ENCODE measurements at regions not wholly inside any gene's neighbourhood (a gene's known extent, or its start where the extent isn't known, plus 50 kb on each side); places are given as distances from the start of the nearest gene placed in this dataset.
A peak's percentile ranks its signal among the peaks of the same experiment; 100 is the strongest.
"Not testable (repeated sequence)": the region's sequence is repeated elsewhere in the genome, so short reads cannot be mapped to it uniquely, and the experiment has no call there.

GRCh38 chr1:9438431-9439073 lies 100.7 kb upstream of the SLC25A33 start:
- Mint-ChIP-seq H3K27ac (no peak overlapping the region), H3K9me3 (no peaks in the 10 kb centered on the region), H3K36me3 (no peaks in the 10 kb centered on the region)
- DNase-seq (ENCODE audit: low spot score in 2 of 2) (no peak), ATAC-seq (no peak)

GRCh38 chr1:9439074-9439761 lies 100.0 kb upstream of the SLC25A33 start:
- DNase-seq (ENCODE audit: low spot score in 2 of 2) (no peak), ATAC-seq (no peak)
- H3K27ac Mint-ChIP-seq, result peak overlapping the region in 1 of 2 donors; percentile 17
- no peaks in the 10 kb centered on the region for H3K36me3 Mint-ChIP-seq
- H3K9me3 Mint-ChIP-seq, result no peaks in the 10 kb centered on the region

- Mint-ChIP-seq H3K9me3 (no peaks in the 10 kb centered on the region), H3K36me3 (no peaks in the 10 kb centered on the region), H3K27ac (no peak overlapping the region)
- ATAC-seq (no peak), DNase-seq (ENCODE audit: low spot score in 2 of 2) (no peak)
Observed at GRCh38 chr1:9440261-9440660, 99.0 kb upstream of the SLC25A33 start.

- DNase-seq (ENCODE audit: low spot score in 2 of 2) (no peak), ATAC-seq (no peak)
- Mint-ChIP-seq H3K36me3 (no peaks in the 10 kb centered on the region), H3K27ac (no peak overlapping the region), H3K9me3 (no peaks in the 10 kb centered on the region)
Observed at GRCh38 chr1:9440763-9441194, 98.5 kb upstream of the SLC25A33 start.

- ATAC-seq (no peak), DNase-seq (ENCODE audit: low spot score in 2 of 2) (no peak)
- Mint-ChIP-seq H3K36me3 (no peaks in the 10 kb centered on the region), H3K27ac (no peak overlapping the region), H3K9me3 (no peaks in the 10 kb centered on the region)
Observed at GRCh38 chr1:9441451-9442133, 97.7 kb upstream of the SLC25A33 start.

- no peaks in the 10 kb centered on the region for H3K9me3 Mint-ChIP-seq
Observed at GRCh38 chr1:9442278-9442846, 96.9 kb upstream of the SLC25A33 start.

GRCh38 chr1:9442986-9443385 lies 96.3 kb upstream of the SLC25A33 start:
- Mint-ChIP-seq H3K36me3 (no peaks in the 10 kb centered on the region), H3K27ac (no peak overlapping the region), H3K9me3 (no peaks in the 10 kb centered on the region)
- DNase-seq (ENCODE audit: low spot score in 2 of 2) (no peak), ATAC-seq (no peak)

More at GRCh38 chr1:9442278-9442846, 96.9 kb upstream of the SLC25A33 start:
- ATAC-seq, result no peak
- Mint-ChIP-seq H3K27ac (no peak overlapping the region), H3K36me3 (no peaks in the 10 kb centered on the region)
- no peak for DNase-seq (ENCODE audit: low spot score in 2 of 2)

- DNase-seq (ENCODE audit: low spot score in 2 of 2) (no peak), ATAC-seq (no peak)
- no peaks in the 10 kb centered on the region for H3K9me3 Mint-ChIP-seq
- no peak overlapping the region for H3K27ac Mint-ChIP-seq
- no peaks in the 10 kb centered on the region for H3K36me3 Mint-ChIP-seq
Observed at GRCh38 chr1:9443913-9444445, 95.3 kb upstream of the SLC25A33 start.

- Mint-ChIP-seq H3K9me3 (no peaks in the 10 kb centered on the region), H3K36me3 (no peaks in the 10 kb centered on the region), H3K27ac (no peak overlapping the region)
- ATAC-seq (no peak), DNase-seq (ENCODE audit: low spot score in 2 of 2) (no peak)
Observed at GRCh38 chr1:9444532-9444931, 94.7 kb upstream of the SLC25A33 start.

GRCh38 chr1:9445081-9445480 lies 94.2 kb upstream of the SLC25A33 start:
- not testable (repeated sequence) for H3K27ac Mint-ChIP-seq; H3K36me3 Mint-ChIP-seq; H3K9me3 Mint-ChIP-seq; ATAC-seq; DNase-seq (ENCODE audit: low spot score in 2 of 2)

- no peaks in the 10 kb centered on the region for H3K9me3 Mint-ChIP-seq
- no peak for ATAC-seq
- no peak for DNase-seq (ENCODE audit: low spot score in 2 of 2)
- H3K27ac Mint-ChIP-seq, result no peak overlapping the region
- no peaks in the 10 kb centered on the region for H3K36me3 Mint-ChIP-seq
Observed at GRCh38 chr1:9447215-9447960, 91.9 kb upstream of the SLC25A33 start.

- no peak for ATAC-seq
- Mint-ChIP-seq H3K27ac (no peak overlapping the region), H3K36me3 (no peaks in the 10 kb centered on the region)
Observed at GRCh38 chr1:9448132-9449109, 90.8 kb upstream of the SLC25A33 start.

GRCh38 chr1:9449110-9449627 lies 90.1 kb upstream of the SLC25A33 start:
- H3K9me3 Mint-ChIP-seq, result no peaks in the 10 kb centered on the region
- ATAC-seq (no peak), DNase-seq (ENCODE audit: low spot score in 2 of 2) (no peak)
- no peak overlapping the region for H3K27ac Mint-ChIP-seq
- H3K36me3 Mint-ChIP-seq, result no peaks in the 10 kb centered on the region

More at GRCh38 chr1:9448132-9449109, 90.8 kb upstream of the SLC25A33 start:
- no peaks in the 10 kb centered on the region for H3K9me3 Mint-ChIP-seq
- no peak for DNase-seq (ENCODE audit: low spot score in 2 of 2)

- ATAC-seq (no peak), DNase-seq (ENCODE audit: low spot score in 2 of 2) (no peak)
- H3K9me3 Mint-ChIP-seq, result no peaks in the 10 kb centered on the region
- H3K27ac Mint-ChIP-seq, result peak overlapping the region in 1 of 2 donors; percentile 47
- no peaks in the 10 kb centered on the region for H3K36me3 Mint-ChIP-seq
Observed at GRCh38 chr1:9449976-9450696, 89.1 kb upstream of the SLC25A33 start.

- ATAC-seq, result no peak
- Mint-ChIP-seq H3K36me3 (no peaks in the 10 kb centered on the region), H3K9me3 (no peaks in the 10 kb centered on the region), H3K27ac (no peak overlapping the region)
- no peak for DNase-seq (ENCODE audit: low spot score in 2 of 2)
Observed at GRCh38 chr1:9451081-9451480, 88.2 kb upstream of the SLC25A33 start.
